A549 (cell line): ENCODE measurements at regions not wholly inside any gene's neighbourhood (a gene's known extent, or its start where the extent isn't known, plus 50 kb on each side); places are given as distances from the start of the nearest gene placed in this dataset.

Experiments used
- ATAC-seq, 2 experiments: fragments of 200-7000 bp in 1 of 2; fragments of >200 bp in 1 of 2; cut with Nextera tagmentation in 1 of 2; cut with Tn5 transposase in 1 of 2; 3 replicates each; pipeline versions ENCODE4 v1.8.0 to v1.9.1; 2018 to 2020; ENCODE audit warnings: mild to moderate bottlenecking in 1 of 2, moderate library complexity in 1 of 2
- CTCF ChIA-PET: fragments of 300-600 bp; sonication (Branson Sonifier 250); formaldehyde crosslinking; extraction: SDS; loops from one replicate; lab custom pipeline; 2021; ENCODE audit warnings: antibody characterized with exemption, inconsistent platforms; lab: Yijun Ruan, JAX
- POLR2A ChIA-PET: fragments of 350-600 bp; formaldehyde crosslinking; extraction: SDS; loops from one replicate; lab custom pipeline; 2021; ENCODE audit warnings: antibody characterized with exemption, inconsistent platforms; lab: Yijun Ruan, JAX
- DNase-seq, 2 experiments: peaks; one replicate each; pipeline versions ENCODE4 v3.0.0 to v3.0.0-alpha.2; 2011 to 2016; ENCODE audit warnings: low read depth in 1 of 2, low spot score in 1 of 2
- FAIRE-seq: peaks from 2 replicates; lab custom pipeline; 2011; peaks lifted over from hg19 to GRCh38; lab: Jason Lieb, UNC
- H3K27ac ChIP-seq, 2 experiments: fragments of >200 bp; sonication (Bioruptor Twin); formaldehyde crosslinking; 3 replicates each; pipeline ENCODE4 v1.5.1; 2016 to 2017
- H3K4me1 ChIP-seq: fragments of >200 bp; sonication (Bioruptor Twin); formaldehyde crosslinking; 3 replicates; pipeline ENCODE4 v1.6.1; 2016
- H3K4me2 ChIP-seq: fragments of >200 bp; sonication (Bioruptor Twin); formaldehyde crosslinking; 3 replicates; pipeline ENCODE4 v1.6.1; 2016
- H3K4me3 ChIP-seq: fragments of >200 bp; sonication (Bioruptor Twin); formaldehyde crosslinking; 3 replicates; pipeline ENCODE4 v1.5.1; 2016
- H3K9me3 ChIP-seq: fragments of >200 bp; sonication (Bioruptor Twin); formaldehyde crosslinking; 3 replicates; pipeline ENCODE4 v1.6.1; 2016
- BHLHE40 ChIP-seq: IDR thresholded peaks from 2 replicates; pipeline ENCODE4 v1.6.1; 2012; ENCODE audit warnings: low read depth, low read length, inconsistent platforms
- CHD2 ChIP-seq: fragments of 150-350 bp; IDR thresholded peaks from 2 replicates; pipeline ENCODE4 v1.6.1; 2014; ENCODE audit warnings: low read length; ENCODE audit not compliant: partially characterized antibody
- FOXS1 ChIP-seq: fragments of 250-450 bp; sonication (Bioruptor Pico); IDR thresholded peaks from 2 replicates; pipeline ENCODE4 v1.5.0; 2020; ENCODE audit warnings: mild to moderate bottlenecking, moderate library complexity
- GATA3 ChIP-seq: IDR thresholded peaks from 2 replicates; pipeline ENCODE4 v1.6.1; 2012; ENCODE audit warnings: borderline replicate concordance
- HOXB13 ChIP-seq: fragments of 250-450 bp; sonication (Bioruptor Pico); IDR thresholded peaks from 2 replicates; pipeline ENCODE4 v1.5.0; 2020; ENCODE audit warnings: low read depth, mild to moderate bottlenecking, moderate library complexity
- KDM1A ChIP-seq: fragments of 200-600 bp; sonication (generic); IDR thresholded peaks from 2 replicates; pipeline ENCODE4 v1.6.1; 2016; ENCODE audit warnings: low read depth, mild to moderate bottlenecking
- NFE2L2 ChIP-seq: fragments of 150-350 bp; conservative IDR thresholded peaks from 2 replicates; pipeline ENCODE4 v1.6.1; 2014; ENCODE audit warnings: low read length
- NPAS2 ChIP-seq: fragments of 250-450 bp; sonication (Bioruptor Pico); IDR thresholded peaks from 2 replicates; pipeline ENCODE4 v1.8.0; 2022; ENCODE audit warnings: mild to moderate bottlenecking, moderate library complexity, borderline replicate concordance
- NR3C1 ChIP-seq: fragments of >200 bp; sonication (Bioruptor Twin); formaldehyde crosslinking; IDR thresholded peaks from 3 replicates; pipeline ENCODE4 v1.6.1; 2017
- PHF8 ChIP-seq: fragments of 200-600 bp; sonication (generic); IDR thresholded peaks from 2 replicates; pipeline ENCODE4 v1.6.1; 2016; ENCODE audit warnings: low read depth, mild to moderate bottlenecking, antibody characterized with exemption, moderate library complexity, borderline replicate concordance
- POLR2AphosphoS2 ChIP-seq: conservative IDR thresholded peaks from 2 replicates; pipeline ENCODE4 v1.6.1; 2012; ENCODE audit warnings: low read length, improper control_type of control experiment, inconsistent platforms
- RAD21 ChIP-seq, 2 experiments: fragments of >200 bp in 1 of 2; sonication (Bioruptor Twin) in 1 of 2; formaldehyde crosslinking in 1 of 2; IDR thresholded peaks in 1 of 2; conservative IDR thresholded peaks in 1 of 2; 2 replicates in 1 of 2; 3 replicates in 1 of 2; pipeline ENCODE4 v1.6.1; 2012 to 2018; ENCODE audit warnings: inconsistent platforms in 1 of 2
- RNF2 ChIP-seq: fragments of 200-600 bp; sonication (generic); IDR thresholded peaks from 2 replicates; pipeline ENCODE4 v1.6.1; 2016; ENCODE audit warnings: low read depth, mild to moderate bottlenecking, antibody characterized with exemption, moderate library complexity, borderline replicate concordance
- TFCP2L1 ChIP-seq: fragments of 250-450 bp; sonication (Bioruptor Pico); IDR thresholded peaks from 2 replicates; pipeline ENCODE4 v1.5.0; 2021; ENCODE audit warnings: mild to moderate bottlenecking
- TP53 ChIP-seq: fragments of 250-450 bp; sonication (Bioruptor Pico); IDR thresholded peaks from 2 replicates; pipeline ENCODE4 v1.5.0; 2021; ENCODE audit warnings: mild to moderate bottlenecking, moderate library complexity
- ZFP36 ChIP-seq: fragments of 450-650 bp; IDR thresholded peaks from 2 replicates; pipeline ENCODE4 v1.6.1; 2014; ENCODE audit warnings: borderline replicate concordance; ENCODE audit not compliant: partially characterized antibody
- ZSCAN20 ChIP-seq: fragments of 250-450 bp; sonication (Bioruptor Pico); IDR thresholded peaks from 2 replicates; pipeline ENCODE4 v1.8.0; 2022; ENCODE audit warnings: mild to moderate bottlenecking, moderate library complexity
- WGBS: methylation state at CpG from one replicate; pipeline ENCODE4 v1.1.6; 2017; ENCODE audit errors: missing lambda C conversion rate; 5-methylcytosine and 5-hydroxymethylcytosine counted together
- TF ChIP-seq, protein P1 (sequence below): fragments of 150-350 bp; IDR thresholded peaks from 2 replicates; pipeline ENCODE4 v1.6.1; 2014; ENCODE audit warnings: low read depth, mild to moderate bottlenecking, low read length
- TF ChIP-seq, protein P2 (sequence below): IDR thresholded peaks from 2 replicates; pipeline ENCODE4 v1.6.1; 2012; ENCODE audit warnings: low read depth, borderline replicate concordance
- TF ChIP-seq, protein P3 (sequence below): fragments of >200 bp; sonication (Bioruptor Twin); formaldehyde crosslinking; IDR thresholded peaks from 3 replicates; pipeline ENCODE4 v1.6.1; 2016
- TF ChIP-seq, protein P4 (sequence below): fragments of 250-450 bp; sonication (Bioruptor Pico); IDR thresholded peaks from 2 replicates; pipeline ENCODE4 v1.5.0; 2021; ENCODE audit warnings: mild to moderate bottlenecking, moderate library complexity, borderline replicate concordance
- TF ChIP-seq, protein P5 (sequence below): fragments of >200 bp; sonication (Bioruptor Twin); formaldehyde crosslinking; IDR thresholded peaks from 2 replicates; pipeline ENCODE4 v1.6.1; 2016
- TF ChIP-seq, protein P6 (sequence below): fragments of >200 bp; sonication (Bioruptor Twin); formaldehyde crosslinking; IDR thresholded peaks from 3 replicates; pipeline ENCODE4 v1.5.1; 2016

DNA sequence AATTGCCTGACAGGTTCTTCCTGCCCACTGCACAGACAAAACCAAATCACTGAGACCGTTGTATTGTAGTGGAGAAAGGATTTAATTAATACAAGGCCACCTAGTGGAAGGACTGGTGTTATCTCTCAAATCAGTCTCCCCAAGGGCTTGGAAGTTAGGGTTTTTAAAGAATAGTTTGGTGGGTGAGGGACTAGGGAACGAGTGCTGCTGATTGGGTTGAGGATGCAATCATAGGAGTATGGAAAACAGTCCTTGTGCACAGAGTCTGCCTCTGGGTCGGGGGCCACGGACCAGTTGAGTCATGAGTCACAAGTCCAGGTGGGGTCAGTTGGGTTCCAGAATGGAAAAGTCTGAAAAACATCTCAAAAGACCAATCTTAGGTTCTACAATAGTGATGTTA, 89.1 kb downstream of the B3GNT2 start (continued):
- no peak for TF ChIP-seq ZSCAN20 (CRISPR knock-in tag)
- no peak for TF ChIP-seq RNF2
- TF ChIP-seq, protein P1, sequence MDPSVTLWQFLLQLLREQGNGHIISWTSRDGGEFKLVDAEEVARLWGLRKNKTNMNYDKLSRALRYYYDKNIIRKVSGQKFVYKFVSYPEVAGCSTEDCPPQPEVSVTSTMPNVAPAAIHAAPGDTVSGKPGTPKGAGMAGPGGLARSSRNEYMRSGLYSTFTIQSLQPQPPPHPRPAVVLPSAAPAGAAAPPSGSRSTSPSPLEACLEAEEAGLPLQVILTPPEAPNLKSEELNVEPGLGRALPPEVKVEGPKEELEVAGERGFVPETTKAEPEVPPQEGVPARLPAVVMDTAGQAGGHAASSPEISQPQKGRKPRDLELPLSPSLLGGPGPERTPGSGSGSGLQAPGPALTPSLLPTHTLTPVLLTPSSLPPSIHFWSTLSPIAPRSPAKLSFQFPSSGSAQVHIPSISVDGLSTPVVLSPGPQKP: no peak
- no peak for TF ChIP-seq HOXB13 (CRISPR knock-in tag)
- TF ChIP-seq, protein P2, sequence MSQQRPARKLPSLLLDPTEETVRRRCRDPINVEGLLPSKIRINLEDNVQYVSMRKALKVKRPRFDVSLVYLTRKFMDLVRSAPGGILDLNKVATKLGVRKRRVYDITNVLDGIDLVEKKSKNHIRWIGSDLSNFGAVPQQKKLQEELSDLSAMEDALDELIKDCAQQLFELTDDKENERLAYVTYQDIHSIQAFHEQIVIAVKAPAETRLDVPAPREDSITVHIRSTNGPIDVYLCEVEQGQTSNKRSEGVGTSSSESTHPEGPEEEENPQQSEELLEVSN: no peak
- no peak for TF ChIP-seq KDM1A

DNA sequence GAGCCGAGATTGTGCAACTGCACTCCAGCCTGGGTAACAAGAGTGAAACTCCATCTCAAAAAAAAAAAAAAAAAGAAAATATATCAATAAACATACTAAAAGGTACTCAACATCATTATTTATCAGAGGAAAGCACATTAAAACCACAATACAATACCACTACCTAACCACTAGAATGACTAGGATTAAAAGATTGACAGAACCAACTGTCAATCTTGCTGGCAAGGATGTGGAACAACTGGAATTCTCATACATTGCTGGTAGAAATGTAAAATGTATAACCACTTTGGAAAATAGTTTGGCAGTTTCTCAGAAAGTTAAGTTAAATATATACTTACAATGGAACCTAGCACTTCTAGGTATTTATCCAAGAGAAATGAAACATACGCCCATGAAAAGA, 88.6 kb downstream of the B3GNT2 start:
- peaks cover 26% of the 10 kb centered on the region for H3K9me3 ChIP-seq
- ChIA-PET CTCF (no interaction called here), POLR2A (no interaction called here)
- no peak for FAIRE-seq
- peaks cover 9% of the 10 kb centered on the region for H3K4me1 ChIP-seq
- no peak overlapping the region for H3K4me3 ChIP-seq
- no peak for TF ChIP-seq RNF2
- TF ChIP-seq, protein P3, sequence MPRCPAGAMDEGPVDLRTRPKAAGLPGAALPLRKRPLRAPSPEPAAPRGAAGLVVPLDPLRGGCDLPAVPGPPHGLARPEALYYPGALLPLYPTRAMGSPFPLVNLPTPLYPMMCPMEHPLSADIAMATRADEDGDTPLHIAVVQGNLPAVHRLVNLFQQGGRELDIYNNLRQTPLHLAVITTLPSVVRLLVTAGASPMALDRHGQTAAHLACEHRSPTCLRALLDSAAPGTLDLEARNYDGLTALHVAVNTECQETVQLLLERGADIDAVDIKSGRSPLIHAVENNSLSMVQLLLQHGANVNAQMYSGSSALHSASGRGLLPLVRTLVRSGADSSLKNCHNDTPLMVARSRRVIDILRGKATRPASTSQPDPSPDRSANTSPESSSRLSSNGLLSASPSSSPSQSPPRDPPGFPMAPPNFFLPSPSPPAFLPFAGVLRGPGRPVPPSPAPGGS: no peak
- TF ChIP-seq, protein P4, sequence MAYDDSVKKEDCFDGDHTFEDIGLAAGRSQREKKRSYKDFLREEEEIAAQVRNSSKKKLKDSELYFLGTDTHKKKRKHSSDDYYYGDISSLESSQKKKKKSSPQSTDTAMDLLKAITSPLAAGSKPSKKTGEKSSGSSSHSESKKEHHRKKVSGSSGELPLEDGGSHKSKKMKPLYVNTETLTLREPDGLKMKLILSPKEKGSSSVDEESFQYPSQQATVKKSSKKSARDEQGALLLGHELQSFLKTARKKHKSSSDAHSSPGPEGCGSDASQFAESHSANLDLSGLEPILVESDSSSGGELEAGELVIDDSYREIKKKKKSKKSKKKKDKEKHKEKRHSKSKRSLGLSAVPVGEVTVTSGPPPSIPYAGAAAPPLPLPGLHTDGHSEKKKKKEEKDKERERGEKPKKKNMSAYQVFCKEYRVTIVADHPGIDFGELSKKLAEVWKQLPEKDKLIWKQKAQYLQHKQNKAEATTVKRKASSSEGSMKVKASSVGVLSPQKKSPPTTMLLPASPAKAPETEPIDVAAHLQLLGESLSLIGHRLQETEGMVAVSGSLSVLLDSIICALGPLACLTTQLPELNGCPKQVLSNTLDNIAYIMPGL (CRISPR knock-in tag): no peak
- no peak overlapping the region for H3K4me2 ChIP-seq
- WGBS: 95% methylated on average over 2 of the region's 2 CpGs
- no peak for ATAC-seq
- no peak for DNase-seq
- no peak overlapping the region for H3K27ac ChIP-seq

DNA sequence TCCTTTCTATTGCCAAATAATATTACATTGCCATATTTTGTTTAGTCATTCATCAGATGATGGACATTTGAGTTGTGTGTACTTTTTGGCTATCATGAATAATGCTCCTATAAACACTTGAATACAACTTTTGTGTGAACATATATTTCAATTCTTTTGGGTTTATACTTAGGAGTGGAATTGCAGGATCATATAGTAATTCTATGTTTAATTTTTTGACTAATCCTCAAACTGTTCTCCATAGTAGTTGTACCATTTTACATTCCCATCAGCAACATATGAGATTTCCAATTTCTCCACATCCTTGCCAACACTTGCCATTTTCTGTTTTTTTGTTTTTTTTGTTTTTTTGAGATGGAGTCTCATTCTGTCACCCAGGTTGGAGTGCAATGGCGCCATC, 87.2 kb downstream of the B3GNT2 start:
- ChIA-PET POLR2A (no interaction called here), CTCF (no interaction called here)
- TF ChIP-seq PHF8 (no peak), ZFP36 (no peak), GATA3 (no peak)
- TF ChIP-seq, protein P5, sequence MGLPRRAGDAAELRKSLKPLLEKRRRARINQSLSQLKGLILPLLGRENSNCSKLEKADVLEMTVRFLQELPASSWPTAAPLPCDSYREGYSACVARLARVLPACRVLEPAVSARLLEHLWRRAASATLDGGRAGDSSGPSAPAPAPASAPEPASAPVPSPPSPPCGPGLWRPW: no peak
- Histone ChIP-seq H3K4me3 (no peak overlapping the region), H3K27ac (no peak overlapping the region), H3K4me2 (no peak overlapping the region), H3K9me3 (peaks cover 33% of the 10 kb centered on the region), H3K4me1 (peaks cover 6% of the 10 kb centered on the region)
- DNase-seq (no peak), FAIRE-seq (no peak), ATAC-seq (no peak)
- WGBS: 10% methylated on average over 1 of the region's 1 CpG

DNA sequence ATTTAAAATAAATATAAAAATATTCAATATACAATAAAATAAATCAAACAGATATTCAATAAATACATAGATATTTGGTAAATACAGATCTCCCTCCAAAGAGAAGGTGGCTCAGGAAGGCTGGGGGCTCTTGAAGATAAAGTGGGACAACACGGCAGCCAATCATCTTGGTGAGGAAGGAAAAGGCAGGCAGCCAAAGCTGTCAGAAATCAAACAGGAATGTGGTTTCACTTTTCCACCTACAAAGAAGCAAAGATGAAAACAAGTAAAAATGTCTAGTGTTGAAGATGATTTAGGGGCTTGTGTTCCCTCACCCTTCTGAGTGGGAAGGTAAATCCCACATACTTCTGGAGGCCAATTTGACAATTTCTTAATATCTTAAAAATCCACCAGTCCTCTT, 85.7 kb downstream of the B3GNT2 start:
- Histone ChIP-seq H3K9me3 (peaks cover 48% of the 10 kb centered on the region), H3K27ac (no peak overlapping the region), H3K4me3 (no peak overlapping the region), H3K4me1 (no peaks in the 10 kb centered on the region), H3K4me2 (no peak overlapping the region)
- ATAC-seq (no peak), DNase-seq (no peak), FAIRE-seq (no peak)
- 67% methylated on average over 1 of the region's 1 CpG for WGBS
- ChIA-PET CTCF (interaction anchor here (1.2 kb wide), 1 partner anchor 288 kb away, joined by 3 read pairs; no protein-coding TSS in a partner anchor), POLR2A (no interaction called here)
- TF ChIP-seq, protein P6, sequence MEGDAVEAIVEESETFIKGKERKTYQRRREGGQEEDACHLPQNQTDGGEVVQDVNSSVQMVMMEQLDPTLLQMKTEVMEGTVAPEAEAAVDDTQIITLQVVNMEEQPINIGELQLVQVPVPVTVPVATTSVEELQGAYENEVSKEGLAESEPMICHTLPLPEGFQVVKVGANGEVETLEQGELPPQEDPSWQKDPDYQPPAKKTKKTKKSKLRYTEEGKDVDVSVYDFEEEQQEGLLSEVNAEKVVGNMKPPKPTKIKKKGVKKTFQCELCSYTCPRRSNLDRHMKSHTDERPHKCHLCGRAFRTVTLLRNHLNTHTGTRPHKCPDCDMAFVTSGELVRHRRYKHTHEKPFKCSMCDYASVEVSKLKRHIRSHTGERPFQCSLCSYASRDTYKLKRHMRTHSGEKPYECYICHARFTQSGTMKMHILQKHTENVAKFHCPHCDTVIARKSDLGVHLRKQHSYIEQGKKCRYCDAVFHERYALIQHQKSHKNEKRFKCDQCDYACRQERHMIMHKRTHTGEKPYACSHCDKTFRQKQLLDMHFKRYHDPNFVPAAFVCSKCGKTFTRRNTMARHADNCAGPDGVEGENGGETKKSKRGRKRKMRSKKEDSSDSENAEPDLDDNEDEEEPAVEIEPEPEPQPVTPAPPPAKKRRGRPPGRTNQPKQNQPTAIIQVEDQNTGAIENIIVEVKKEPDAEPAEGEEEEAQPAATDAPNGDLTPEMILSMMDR: no peak
- TF ChIP-seq BHLHE40 (no peak), CHD2 (no peak), TFCP2L1 (CRISPR knock-in tag) (no peak), RAD21 (conservative IDR thresholded peaks at IDR 0.05 in 1 of 2, IDR thresholded peaks at IDR 0.05 in 1 of 2) (no peak), TP53 (CRISPR knock-in tag) (no peak), FOXS1 (no peak), POLR2AphosphoS2 (no peak), NPAS2 (CRISPR knock-in tag) (no peak), NFE2L2 (no peak), NR3C1 (no peak), RNF2 (no peak)
- TF ChIP-seq, protein P2: no peak
